Mesenchymal stem cell (in vitro differentiated cells and primary cell): ENCODE measurements at regions not wholly inside any gene's neighbourhood (a gene's known extent, or its start where the extent isn't known, plus 50 kb on each side); places are given as distances from the start of the nearest gene placed in this dataset.

ENCODE experiments used
- DNase-seq: peaks from one replicate; pipeline ENCODE4 v3.0.0-alpha.2; 2013
- H2AFZ ChIP-seq: one replicate; pipeline ENCODE4 v1.6.1; 2013; ENCODE audit warnings: low read depth, mild to moderate bottlenecking, control low read depth, inconsistent platforms, low read length, moderate library complexity
- H2AK5ac ChIP-seq: 2 replicates; pipeline ENCODE4 v1.6.1; 2013; ENCODE audit warnings: low read length, moderate library complexity, mild to moderate bottlenecking, inconsistent platforms; ENCODE audit not compliant: severe bottlenecking
- H2BK120ac ChIP-seq: one replicate; pipeline ENCODE4 v1.6.1; 2013; ENCODE audit warnings: low read depth, mild to moderate bottlenecking, inconsistent platforms, low read length, moderate library complexity
- H2BK12ac ChIP-seq, 2 experiments: one replicate each; pipeline ENCODE4 v1.6.1; 2013; ENCODE audit warnings: inconsistent platforms in 2 of 2, low read length in 2 of 2, mild to moderate bottlenecking in 2 of 2, moderate library complexity in 2 of 2, control low read depth in 1 of 2
- H2BK15ac ChIP-seq: one replicate; pipeline ENCODE4 v1.6.1; 2013; ENCODE audit warnings: mild to moderate bottlenecking, low read depth, inconsistent platforms; ENCODE audit not compliant: poor library complexity, severe bottlenecking
- H2BK5ac ChIP-seq: 2 replicates; pipeline ENCODE4 v1.6.1; 2013; ENCODE audit warnings: low read depth, mild to moderate bottlenecking, low read length, control low read depth, inconsistent platforms; ENCODE audit not compliant: poor library complexity, severe bottlenecking
- H3K14ac ChIP-seq, 2 experiments: one replicate each; pipeline ENCODE4 v1.6.1; 2013; ENCODE audit warnings: inconsistent platforms in 2 of 2, low read length in 2 of 2, control low read depth in 1 of 2, mild to moderate bottlenecking in 1 of 2, moderate library complexity in 1 of 2
- H3K18ac ChIP-seq, 2 experiments: one replicate each; pipeline ENCODE4 v1.6.1; 2013; ENCODE audit warnings: inconsistent platforms in 2 of 2, low read length in 2 of 2, control low read depth in 1 of 2, low read depth in 1 of 2, mild to moderate bottlenecking in 1 of 2
- H3K23ac ChIP-seq, 2 experiments: one replicate each; pipeline ENCODE4 v1.6.1; 2013; ENCODE audit warnings: inconsistent platforms in 2 of 2, low read length in 2 of 2, mild to moderate bottlenecking in 2 of 2, moderate library complexity in 2 of 2, control low read depth in 1 of 2
- H3K27ac ChIP-seq: 2 replicates; pipeline ENCODE4 v1.5.1; 2013; ENCODE audit warnings: mild to moderate bottlenecking, moderate library complexity, low read length, control low read depth, inconsistent platforms; ENCODE audit not compliant: poor library complexity, severe bottlenecking
- H3K27me3 ChIP-seq, 2 experiments: 2 replicates each; pipeline versions ENCODE4 v1.6.1 to v1.7.0; 2013; ENCODE audit warnings: low read length in 2 of 2, mild to moderate bottlenecking in 2 of 2, moderate library complexity in 2 of 2, control low read depth in 1 of 2, inconsistent platforms in 1 of 2; ENCODE audit not compliant: control insufficient read depth in 1 of 2, insufficient read depth in 1 of 2
- H3K36me3 ChIP-seq, 2 experiments: 2 replicates each; pipeline versions ENCODE4 v1.6.1 to v1.7.0; 2013; ENCODE audit warnings: low read length in 2 of 2, control low read depth in 1 of 2, inconsistent platforms in 1 of 2, low read depth in 1 of 2, mild to moderate bottlenecking in 1 of 2; ENCODE audit not compliant: insufficient read depth in 2 of 2, control insufficient read depth in 1 of 2
- H3K4ac ChIP-seq, 2 experiments: one replicate each; pipeline ENCODE4 v1.6.1; 2013; ENCODE audit warnings: inconsistent platforms in 2 of 2, low read length in 2 of 2, mild to moderate bottlenecking in 2 of 2, moderate library complexity in 2 of 2, control low read depth in 1 of 2, low read depth in 1 of 2
- H3K4me1 ChIP-seq: 2 replicates; pipeline ENCODE4 v1.6.1; 2013; ENCODE audit warnings: low read depth, low read length, control low read depth; ENCODE audit not compliant: control insufficient read depth, insufficient read depth
- H3K4me2 ChIP-seq: 2 replicates; pipeline ENCODE4 v1.6.1; 2013; ENCODE audit warnings: low read length, mild to moderate bottlenecking, inconsistent platforms; ENCODE audit not compliant: poor library complexity, severe bottlenecking
- H3K4me3 ChIP-seq, 2 experiments: 2 replicates each; pipeline versions ENCODE4 v1.5.1 to v1.7.0; 2013; ENCODE audit warnings: low read length in 2 of 2, mild to moderate bottlenecking in 2 of 2, control low read depth in 1 of 2, low read depth in 1 of 2; ENCODE audit not compliant: insufficient read depth in 1 of 2
- H3K79me1 ChIP-seq: replicated peaks from 2 replicates; pipeline ENCODE4 v1.6.1; 2013; ENCODE audit warnings: mild to moderate bottlenecking, control low read depth, low read length, inconsistent platforms; ENCODE audit not compliant: poor library complexity, severe bottlenecking
- H3K9ac ChIP-seq: 2 replicates; pipeline ENCODE4 v1.7.0; 2013; ENCODE audit warnings: mild to moderate bottlenecking, low read length, moderate library complexity
- H3K9me3 ChIP-seq: 2 replicates; pipeline ENCODE4 v1.7.0; 2013; ENCODE audit warnings: mild to moderate bottlenecking, low read length; ENCODE audit not compliant: control insufficient read depth
- H4K8ac ChIP-seq: one replicate; pipeline ENCODE4 v1.6.1; 2013; ENCODE audit warnings: inconsistent platforms, mild to moderate bottlenecking, low read length, moderate library complexity
- H4K91ac ChIP-seq: one replicate; pipeline ENCODE4 v1.6.1; 2013; ENCODE audit warnings: mild to moderate bottlenecking, low read length, inconsistent platforms
- WGBS: methylation state at CpG from one replicate; pipeline ENCODE4 v1.1.7; 2013; ENCODE audit warnings: mixed read lengths; 5-methylcytosine and 5-hydroxymethylcytosine counted together

DNA sequence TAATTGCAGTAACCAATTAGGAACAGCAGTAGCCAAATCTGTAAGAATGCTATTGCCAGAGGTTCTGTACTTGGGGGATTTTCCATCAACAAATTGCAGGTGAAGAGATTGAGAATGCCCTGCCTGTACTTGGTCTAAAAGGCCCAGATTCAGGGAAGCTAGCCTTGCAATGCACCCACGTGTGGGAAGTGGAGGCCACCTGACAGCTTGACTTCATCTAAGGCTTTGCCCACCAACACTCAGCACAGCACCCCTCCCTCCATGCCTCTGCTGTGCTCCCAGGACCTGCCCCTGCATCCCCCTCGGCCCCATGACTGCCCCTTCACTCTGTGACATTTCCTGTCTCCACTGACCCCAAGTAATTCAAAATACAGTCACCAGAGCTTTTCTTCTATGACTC is 79.1 kb upstream of the CDH5 start:
- Histone ChIP-seq H2AK5ac (no peak overlapping the region), H3K4ac (no peak overlapping the region), H3K9me3 (no peaks in the 10 kb centered on the region), H3K9ac (no peak overlapping the region), H3K27ac (no peak overlapping the region), H2BK5ac (no peak overlapping the region), H3K4me1 (no peaks in the 10 kb centered on the region), H2AFZ (no peak overlapping the region), H2BK15ac (no peak overlapping the region), H3K4me3 (no peak overlapping the region), H3K36me3 (no peaks in the 10 kb centered on the region), H3K18ac (no peak overlapping the region), H2BK12ac (no peak overlapping the region), H3K27me3 (peaks cover 2 to 7% of the 10 kb centered on the region in 2 experiments), H3K4me2 (no peak overlapping the region), H3K14ac (no peak overlapping the region), H3K79me1 (no peaks in the 10 kb centered on the region), H2BK120ac (no peak overlapping the region), H4K91ac (no peak overlapping the region), H3K23ac (no peak overlapping the region), H4K8ac (no peak overlapping the region)
- 38% methylated on average over 2 of the region's 2 CpGs for WGBS
- DNase-seq: no peak

DNA sequence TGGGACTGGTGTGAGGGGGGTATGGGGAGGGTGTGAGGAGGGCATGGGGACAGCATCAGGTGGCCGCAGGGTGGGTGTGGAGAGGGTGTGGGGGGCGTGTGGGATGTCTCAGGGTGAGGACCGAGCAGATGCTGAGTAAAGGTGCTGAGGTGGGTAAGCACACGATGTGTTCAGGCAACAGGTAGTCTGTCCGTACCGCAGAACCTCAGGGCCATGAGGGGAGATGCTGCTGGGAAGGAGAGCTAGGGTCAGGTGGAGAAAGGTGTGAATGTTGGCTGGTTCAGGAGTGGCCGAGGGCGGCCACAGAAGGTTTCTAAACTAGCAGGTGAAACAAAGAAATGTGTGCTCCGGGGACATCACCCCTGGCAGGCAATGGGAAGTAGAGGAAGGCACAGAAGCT is 80.0 kb upstream of the CDH5 start:
- H4K91ac ChIP-seq: no peak overlapping the region
- no peak overlapping the region for H2BK5ac ChIP-seq
- H2AFZ ChIP-seq: no peak overlapping the region
- DNase-seq: no peak
- H3K4me2 ChIP-seq: no peak overlapping the region
- H2AK5ac ChIP-seq: no peak overlapping the region
- no peak overlapping the region for H3K27ac ChIP-seq
- no peaks in the 10 kb centered on the region for H3K4me1 ChIP-seq
- no peak overlapping the region for H3K4ac ChIP-seq
- no peak overlapping the region for H3K4me3 ChIP-seq
- no peak overlapping the region for H3K18ac ChIP-seq
- no peak overlapping the region for H2BK120ac ChIP-seq
- H3K14ac ChIP-seq: peak overlapping the region in 1 of 2 experiments; percentile 35
- H2BK12ac ChIP-seq: no peak overlapping the region
- no peak overlapping the region for H2BK15ac ChIP-seq
- no peak overlapping the region for H3K23ac ChIP-seq
- no peaks in the 10 kb centered on the region for H3K79me1 ChIP-seq
- no peaks in the 10 kb centered on the region for H3K9me3 ChIP-seq
- H3K36me3 ChIP-seq: no peaks in the 10 kb centered on the region
- WGBS: 87% methylated on average over 8 of the region's 9 CpGs
- H4K8ac ChIP-seq: no peak overlapping the region
- no peak overlapping the region for H3K9ac ChIP-seq
- H3K27me3 ChIP-seq: peaks cover under 1 to 5% of the 10 kb centered on the region in 2 experiments

DNA sequence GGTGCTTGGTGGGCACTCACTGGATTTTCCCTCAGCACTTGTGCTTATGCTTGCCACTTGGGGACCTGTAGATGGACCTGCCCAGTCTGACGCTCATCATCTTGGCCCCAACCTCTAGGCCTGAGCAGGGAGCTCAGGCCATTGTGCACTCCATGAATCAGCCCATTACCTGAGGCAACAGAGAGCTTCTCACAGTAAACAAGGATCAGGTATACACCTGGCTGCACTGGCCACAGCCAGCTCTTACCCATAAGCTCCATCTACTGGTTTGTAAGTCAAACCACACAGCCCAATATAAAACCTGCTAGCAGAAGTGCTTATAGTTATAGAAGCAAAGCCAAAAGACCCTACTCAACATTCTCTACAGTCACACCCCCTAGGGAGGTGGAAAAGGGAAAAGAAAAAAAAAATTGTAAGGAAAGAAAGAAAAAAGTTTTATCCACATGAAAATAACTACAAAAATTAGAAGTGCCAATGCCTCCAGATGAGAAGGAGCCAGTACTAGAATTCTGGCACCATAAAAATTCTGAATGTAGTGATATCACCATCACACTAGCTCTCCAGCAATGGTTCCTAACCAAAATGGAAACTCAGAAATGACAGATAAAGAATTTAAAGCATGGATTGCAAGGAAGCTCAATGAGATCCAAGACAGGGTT is 87.8 kb upstream of the CDH5 start:
- Histone ChIP-seq H4K91ac (no peak overlapping the region), H3K4ac (no peak overlapping the region), H3K18ac (no peak overlapping the region), H3K27ac (no peak overlapping the region), H2BK120ac (no peak overlapping the region), H4K8ac (no peak overlapping the region), H2AFZ (no peak overlapping the region), H3K23ac (no peak overlapping the region), H3K9me3 (no peaks in the 10 kb centered on the region), H2BK12ac (no peak overlapping the region), H3K9ac (no peak overlapping the region), H3K36me3 (no peaks in the 10 kb centered on the region), H3K4me2 (no peak overlapping the region), H2BK5ac (no peak overlapping the region), H3K4me3 (no peak overlapping the region), H2BK15ac (no peak overlapping the region), H3K4me1 (peaks cover under 1% of the 10 kb centered on the region), H3K27me3 (peaks cover 0 to 3% of the 10 kb centered on the region in 2 experiments), H2AK5ac (no peak overlapping the region), H3K79me1 (no peaks in the 10 kb centered on the region), H3K14ac (no peak overlapping the region)
- 79% methylated on average over 1 of the region's 1 CpG for WGBS
- no peak for DNase-seq

DNA sequence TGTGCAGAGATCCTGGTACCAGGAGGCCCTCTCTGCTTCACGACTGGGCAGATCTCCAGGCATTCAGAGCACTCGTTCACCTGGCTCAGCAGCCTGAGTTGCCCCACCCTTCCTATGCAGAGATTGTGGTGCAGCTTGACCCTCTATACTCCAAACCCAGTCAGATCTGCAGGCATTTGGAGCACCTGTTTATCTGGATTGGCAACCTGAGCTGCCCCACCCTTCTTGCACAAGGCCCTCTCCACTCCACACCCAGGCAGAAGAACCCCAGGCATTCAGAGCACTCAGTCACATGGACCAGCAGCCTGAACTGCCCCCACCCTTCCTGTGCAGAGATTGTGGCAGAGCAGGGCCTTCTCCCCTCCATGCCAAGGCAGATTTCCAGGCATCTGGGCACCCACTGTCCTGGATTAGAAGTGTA is 88.4 kb upstream of the CDH5 start:
- Histone ChIP-seq H3K27me3 (peaks cover 0 to 3% of the 10 kb centered on the region in 2 experiments), H3K9ac (no peak overlapping the region), H3K4me2 (no peak overlapping the region), H2AK5ac (no peak overlapping the region), H4K91ac (no peak overlapping the region), H4K8ac (no peak overlapping the region), H3K4me1 (peaks cover 3% of the 10 kb centered on the region), H2BK15ac (no peak overlapping the region), H3K14ac (no peak overlapping the region), H3K4ac (no peak overlapping the region), H3K27ac (no peak overlapping the region), H3K36me3 (no peaks in the 10 kb centered on the region), H3K79me1 (no peaks in the 10 kb centered on the region), H3K9me3 (no peaks in the 10 kb centered on the region), H3K18ac (no peak overlapping the region), H2BK5ac (no peak overlapping the region), H3K4me3 (no peak overlapping the region), H2AFZ (no peak overlapping the region), H2BK12ac (no peak overlapping the region), H3K23ac (no peak overlapping the region), H2BK120ac (no peak overlapping the region)
- no peak for DNase-seq
- WGBS: 81% methylated on average over 2 of the region's 2 CpGs
